Gastrocnemius medialis (tissue), 4 donors: ENCODE measurements at regions not wholly inside any gene's neighbourhood (a gene's known extent, or its start where the extent isn't known, plus 50 kb on each side); places are given as distances from the start of the nearest gene placed in this dataset.

Experiments
- ATAC-seq, 2 donors: fragments of 150-250 bp; one replicate each; pipeline ENCODE4 v1.9.1; 2016
- DNase-seq, 2 donors: peaks; one replicate each; pipeline ENCODE4 v3.0.0-alpha.2; 2019
- H3K27ac ChIP-seq, 4 donors: fragments of 200-600 bp; sonication (generic); 1 replicate in 1 of 4; 2 replicates in 3 of 4; pipeline ENCODE4 v1.5.1; 2016 to 2018; ENCODE audit warnings: mild to moderate bottlenecking in 2 of 4, moderate library complexity in 1 of 4
- H3K27me3 ChIP-seq, 3 donors: fragments of 200-600 bp; sonication (generic) in 2 of 3; 1 replicate in 1 of 3; 2 replicates in 2 of 3; pipeline versions ENCODE4 v1.5.1 to v1.6.0; 2016 to 2019; ENCODE audit warnings: mild to moderate bottlenecking in 1 of 3, moderate library complexity in 1 of 3
- H3K36me3 ChIP-seq, 2 donors: fragments of 200-600 bp; sonication (generic) in 1 of 2; one replicate each; pipeline ENCODE4 v1.5.1; 2017 to 2018
- H3K4me1 ChIP-seq, 2 donors: fragments of 200-600 bp; sonication (generic) in 1 of 2; one replicate each; pipeline ENCODE4 v1.5.1; 2016 to 2017; ENCODE audit warnings: mild to moderate bottlenecking in 2 of 2
- H3K4me3 ChIP-seq, 4 donors: fragments of 200-600 bp; sonication (generic) in 3 of 4; 1 replicate in 1 of 4; 2 replicates in 3 of 4; pipeline ENCODE4 v1.5.1; 2016 to 2019; ENCODE audit warnings: mild to moderate bottlenecking in 2 of 4
- H3K9me3 ChIP-seq, 3 donors: fragments of 200-600 bp; sonication (generic) in 2 of 3; 1 replicate in 1 of 3; 2 replicates in 2 of 3; pipeline ENCODE4 v1.5.1; 2016 to 2019
- POLR2A ChIP-seq, 2 donors: fragments of 450-650 bp; IDR thresholded peaks; one replicate each; pipeline ENCODE4 v1.6.1; 2017; ENCODE audit warnings: antibody characterized with exemption in 2 of 2, mild to moderate bottlenecking in 2 of 2, moderate library complexity in 2 of 2
- in situ Hi-C, 4 donors: fragments of 200-750 bp; cut with MboI; loops; one replicate each; pipeline versions ENCODE4 v1.15.0 to v1.8.0; 2017; ENCODE audit warnings: low sequenced_read_pairs in 4 of 4
- intact Hi-C: fragments of 100-400 bp; cut with DNase I; formaldehyde crosslinking; loops from one replicate; pipeline ENCODE4 v1.15.1; 2023; ENCODE audit warnings: low total_unique reads
- TF ChIP-seq, protein P1 (sequence below), 5 experiments: fragments of 450-650 bp in 3 of 5; fragments of 200-600 bp in 2 of 5; sonication (generic) in 2 of 5; IDR thresholded peaks in 4 of 5; conservative IDR thresholded peaks in 1 of 5; 1 replicate in 4 of 5; 2 replicates in 1 of 5; pipeline ENCODE4 v1.5.1; 2016 to 2019; ENCODE audit warnings: antibody characterized with exemption in 5 of 5, mild to moderate bottlenecking in 3 of 5, moderate library complexity in 3 of 5

- ATAC-seq: no peak
Observed at GRCh38 chr6:23910420-23910819, 215.6 kb upstream of the NRSN1 start.

DNA sequence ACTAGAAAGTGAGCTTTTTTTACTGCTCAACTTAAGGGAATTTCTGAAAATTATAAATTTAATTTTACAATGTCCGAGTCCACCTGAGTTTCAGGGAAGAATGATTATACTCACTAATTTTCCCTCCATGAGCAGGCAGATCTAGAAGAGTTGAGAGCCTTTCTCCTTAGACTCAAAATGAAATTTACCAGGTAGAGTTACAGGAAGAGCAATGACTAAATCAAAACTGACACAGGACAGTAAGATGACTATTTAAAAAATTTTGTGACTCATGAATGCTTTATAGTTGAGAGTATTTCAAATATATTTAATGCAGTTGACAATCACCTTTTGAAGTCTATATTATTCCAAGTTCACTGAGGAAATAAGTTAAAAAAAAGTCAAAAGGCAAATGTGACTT lies 198.1 kb upstream of the NRSN1 start:
- no peak overlapping the region for H3K4me3 ChIP-seq
- DNase-seq (no peak), ATAC-seq (no peak)
- TF ChIP-seq, protein P1, sequence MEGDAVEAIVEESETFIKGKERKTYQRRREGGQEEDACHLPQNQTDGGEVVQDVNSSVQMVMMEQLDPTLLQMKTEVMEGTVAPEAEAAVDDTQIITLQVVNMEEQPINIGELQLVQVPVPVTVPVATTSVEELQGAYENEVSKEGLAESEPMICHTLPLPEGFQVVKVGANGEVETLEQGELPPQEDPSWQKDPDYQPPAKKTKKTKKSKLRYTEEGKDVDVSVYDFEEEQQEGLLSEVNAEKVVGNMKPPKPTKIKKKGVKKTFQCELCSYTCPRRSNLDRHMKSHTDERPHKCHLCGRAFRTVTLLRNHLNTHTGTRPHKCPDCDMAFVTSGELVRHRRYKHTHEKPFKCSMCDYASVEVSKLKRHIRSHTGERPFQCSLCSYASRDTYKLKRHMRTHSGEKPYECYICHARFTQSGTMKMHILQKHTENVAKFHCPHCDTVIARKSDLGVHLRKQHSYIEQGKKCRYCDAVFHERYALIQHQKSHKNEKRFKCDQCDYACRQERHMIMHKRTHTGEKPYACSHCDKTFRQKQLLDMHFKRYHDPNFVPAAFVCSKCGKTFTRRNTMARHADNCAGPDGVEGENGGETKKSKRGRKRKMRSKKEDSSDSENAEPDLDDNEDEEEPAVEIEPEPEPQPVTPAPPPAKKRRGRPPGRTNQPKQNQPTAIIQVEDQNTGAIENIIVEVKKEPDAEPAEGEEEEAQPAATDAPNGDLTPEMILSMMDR (IDR thresholded peaks at IDR 0.05 in 4 of 5, conservative IDR thresholded peaks at IDR 0.05 in 1 of 5): no peak
- TF ChIP-seq POLR2A (IDR thresholded peaks at IDR 0.05): no peak
- no peaks in the 10 kb centered on the region for H3K36me3 ChIP-seq
- no peak overlapping the region for H3K27ac ChIP-seq
- no peaks in the 10 kb centered on the region for H3K4me1 ChIP-seq
- H3K9me3 ChIP-seq: no peaks in the 10 kb centered on the region
- intact Hi-C loops (no loop called here), in situ Hi-C loops (no loop called here)
- no peaks in the 10 kb centered on the region for H3K27me3 ChIP-seq

More at GRCh38 chr6:23910420-23910819, 215.6 kb upstream of the NRSN1 start:
- H3K4me3 ChIP-seq: no peak overlapping the region
- in situ Hi-C loops (no loop called here), intact Hi-C loops (no loop called here)
- no peaks in the 10 kb centered on the region for H3K27me3 ChIP-seq
- H3K9me3 ChIP-seq: no peaks in the 10 kb centered on the region
- TF ChIP-seq, protein P1 (IDR thresholded peaks at IDR 0.05 in 4 of 5, conservative IDR thresholded peaks at IDR 0.05 in 1 of 5): no peak
- no peak for TF ChIP-seq POLR2A (IDR thresholded peaks at IDR 0.05)
- no peaks in the 10 kb centered on the region for H3K4me1 ChIP-seq
- no peak overlapping the region for H3K27ac ChIP-seq
- H3K36me3 ChIP-seq: no peaks in the 10 kb centered on the region
- no peak for DNase-seq

- H3K4me3 ChIP-seq: no peak overlapping the region
- in situ Hi-C loops (no loop called here), intact Hi-C loops (no loop called here)
- H3K27me3 ChIP-seq: no peaks in the 10 kb centered on the region
- no peak for TF ChIP-seq POLR2A (IDR thresholded peaks at IDR 0.05)
- TF ChIP-seq, protein P1 (IDR thresholded peaks at IDR 0.05 in 4 of 5, conservative IDR thresholded peaks at IDR 0.05 in 1 of 5): no peak
- ATAC-seq (no peak), DNase-seq (no peak)
- no peaks in the 10 kb centered on the region for H3K4me1 ChIP-seq
- H3K9me3 ChIP-seq: no peaks in the 10 kb centered on the region
- H3K36me3 ChIP-seq: no peaks in the 10 kb centered on the region
- no peak overlapping the region for H3K27ac ChIP-seq
Observed at GRCh38 chr6:23929201-23929600, 196.8 kb upstream of the NRSN1 start.

GRCh38 chr6:23940466-23940865 lies 185.5 kb upstream of the NRSN1 start:
- DNase-seq (no peak), ATAC-seq (no peak)
- Histone ChIP-seq H3K36me3 (no peaks in the 10 kb centered on the region), H3K27me3 (no peaks in the 10 kb centered on the region), H3K4me1 (no peaks in the 10 kb centered on the region), H3K27ac (no peak overlapping the region), H3K9me3 (no peaks in the 10 kb centered on the region), H3K4me3 (no peak overlapping the region)
- in situ Hi-C loops (no loop called here), intact Hi-C loops (no loop called here)
- TF ChIP-seq POLR2A (IDR thresholded peaks at IDR 0.05): no peak
- TF ChIP-seq, protein P1 (IDR thresholded peaks at IDR 0.05 in 4 of 5, conservative IDR thresholded peaks at IDR 0.05 in 1 of 5): no peak

DNA sequence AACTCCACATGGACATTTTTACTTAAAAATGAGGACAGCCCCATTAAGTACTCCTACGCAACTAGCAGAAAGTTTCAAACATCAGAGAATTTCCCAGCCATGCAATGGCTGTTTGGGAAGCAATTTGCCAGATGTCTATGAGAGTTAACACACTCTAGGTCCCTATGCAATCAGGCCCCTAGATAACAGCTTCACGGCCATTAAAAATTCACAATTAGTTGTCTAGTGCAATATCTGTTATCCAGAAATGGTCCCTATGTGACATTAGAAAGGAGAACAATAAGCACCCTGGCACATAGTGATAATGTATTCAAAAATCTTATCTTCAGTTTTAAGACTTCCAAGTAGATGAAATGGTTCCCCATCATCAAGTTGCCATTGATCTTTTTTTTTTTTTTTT lies 174.3 kb upstream of the NRSN1 start:
- no peaks in the 10 kb centered on the region for H3K9me3 ChIP-seq
- no peak overlapping the region for H3K4me3 ChIP-seq
- ATAC-seq (no peak), DNase-seq (no peak)
- H3K27ac ChIP-seq: no peak overlapping the region
- in situ Hi-C loops: no loop called here
- H3K27me3 ChIP-seq: no peaks in the 10 kb centered on the region
- intact Hi-C loops: no loop called here
- H3K4me1 ChIP-seq: no peaks in the 10 kb centered on the region
- H3K36me3 ChIP-seq: no peaks in the 10 kb centered on the region
- TF ChIP-seq POLR2A (IDR thresholded peaks at IDR 0.05): no peak
- TF ChIP-seq, protein P1 (IDR thresholded peaks at IDR 0.05 in 4 of 5, conservative IDR thresholded peaks at IDR 0.05 in 1 of 5): no peak
